Parathyroid adenoma (tissue), 2 donors: ENCODE measurements at regions not wholly inside any gene's neighbourhood (a gene's known extent, or its start where the extent isn't known, plus 50 kb on each side); places are given as distances from the start of the nearest gene placed in this dataset.

Experiments
- H2AFZ ChIP-seq: fragments of 300-600 bp; sonication (generic); one replicate; pipeline ENCODE4 v1.7.0; 2017; ENCODE audit warnings: antibody characterized with exemption, mild to moderate bottlenecking
- H3K27ac ChIP-seq: fragments of 300-600 bp; sonication (generic); one replicate; pipeline ENCODE4 v1.7.0; 2017
- H3K27me3 ChIP-seq: fragments of 300-600 bp; sonication (generic); one replicate; pipeline ENCODE4 v1.7.0; 2017; ENCODE audit warnings: low read length; ENCODE audit not compliant: control insufficient read depth, insufficient read depth
- H3K36me3 ChIP-seq: fragments of 300-600 bp; sonication (generic); one replicate; pipeline ENCODE4 v1.7.0; 2017; ENCODE audit warnings: low read length; ENCODE audit not compliant: control insufficient read depth, insufficient read depth
- H3K4me1 ChIP-seq: fragments of 300-600 bp; sonication (generic); one replicate; pipeline ENCODE4 v1.7.0; 2017; ENCODE audit warnings: control low read depth
- H3K4me2 ChIP-seq: fragments of 300-600 bp; sonication (generic); one replicate; pipeline ENCODE4 v1.7.0; 2017; ENCODE audit warnings: low read length
- H3K4me3 ChIP-seq: fragments of 300-600 bp; sonication (generic); one replicate; pipeline ENCODE4 v1.7.0; 2017; ENCODE audit warnings: low read depth, low read length
- H3K79me2 ChIP-seq: fragments of 300-600 bp; sonication (generic); one replicate; pipeline ENCODE4 v1.7.0; 2017; ENCODE audit warnings: control low read depth
- H3K9ac ChIP-seq: fragments of 300-600 bp; sonication (generic); one replicate; pipeline ENCODE4 v1.7.0; 2017; ENCODE audit warnings: mild to moderate bottlenecking
- H3K9me3 ChIP-seq: fragments of 300-600 bp; sonication (generic); one replicate; pipeline ENCODE4 v1.7.0; 2017; ENCODE audit warnings: low read length; ENCODE audit not compliant: control insufficient read depth
- TF ChIP-seq, protein P1 (sequence below): fragments of 300-600 bp; sonication (generic); IDR thresholded peaks from one replicate; pipeline ENCODE4 v1.7.0; 2017; ENCODE audit warnings: antibody characterized with exemption, mild to moderate bottlenecking
- donor health status: primary hyperparathyroidism.

DNA sequence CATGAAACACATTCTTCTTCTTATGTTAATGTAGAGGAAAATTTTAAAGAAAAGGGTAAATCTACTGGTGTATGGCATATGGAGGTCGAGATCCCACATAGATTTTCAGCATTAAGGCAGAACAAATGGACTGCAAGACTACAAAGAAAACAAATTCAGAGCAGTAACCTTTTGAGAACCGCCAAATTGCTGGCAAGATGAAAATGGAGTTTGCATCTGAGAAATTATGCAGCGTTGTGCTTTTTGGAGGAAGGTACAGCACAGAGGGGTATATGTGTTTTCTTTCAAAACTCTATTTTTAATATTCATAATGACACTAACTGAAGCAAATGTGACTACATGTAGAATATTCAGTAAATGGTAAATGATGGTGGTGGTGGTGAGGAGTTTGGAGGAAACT, 59.0 kb upstream of the PARD3B start:
- H3K9me3 ChIP-seq = no peaks in the 10 kb centered on the region
- no peak overlapping the region for H3K4me3 ChIP-seq
- H3K27ac ChIP-seq = no peak overlapping the region
- H3K4me2 ChIP-seq = no peak overlapping the region
- H3K36me3 ChIP-seq = no peaks in the 10 kb centered on the region
- H3K27me3 ChIP-seq = no peaks in the 10 kb centered on the region
- TF ChIP-seq, protein P1, sequence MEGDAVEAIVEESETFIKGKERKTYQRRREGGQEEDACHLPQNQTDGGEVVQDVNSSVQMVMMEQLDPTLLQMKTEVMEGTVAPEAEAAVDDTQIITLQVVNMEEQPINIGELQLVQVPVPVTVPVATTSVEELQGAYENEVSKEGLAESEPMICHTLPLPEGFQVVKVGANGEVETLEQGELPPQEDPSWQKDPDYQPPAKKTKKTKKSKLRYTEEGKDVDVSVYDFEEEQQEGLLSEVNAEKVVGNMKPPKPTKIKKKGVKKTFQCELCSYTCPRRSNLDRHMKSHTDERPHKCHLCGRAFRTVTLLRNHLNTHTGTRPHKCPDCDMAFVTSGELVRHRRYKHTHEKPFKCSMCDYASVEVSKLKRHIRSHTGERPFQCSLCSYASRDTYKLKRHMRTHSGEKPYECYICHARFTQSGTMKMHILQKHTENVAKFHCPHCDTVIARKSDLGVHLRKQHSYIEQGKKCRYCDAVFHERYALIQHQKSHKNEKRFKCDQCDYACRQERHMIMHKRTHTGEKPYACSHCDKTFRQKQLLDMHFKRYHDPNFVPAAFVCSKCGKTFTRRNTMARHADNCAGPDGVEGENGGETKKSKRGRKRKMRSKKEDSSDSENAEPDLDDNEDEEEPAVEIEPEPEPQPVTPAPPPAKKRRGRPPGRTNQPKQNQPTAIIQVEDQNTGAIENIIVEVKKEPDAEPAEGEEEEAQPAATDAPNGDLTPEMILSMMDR = no peak
- H2AFZ ChIP-seq = no peak overlapping the region
- peaks cover 30% of the 10 kb centered on the region for H3K4me1 ChIP-seq
- no peaks in the 10 kb centered on the region for H3K79me2 ChIP-seq
- no peak overlapping the region for H3K9ac ChIP-seq

DNA sequence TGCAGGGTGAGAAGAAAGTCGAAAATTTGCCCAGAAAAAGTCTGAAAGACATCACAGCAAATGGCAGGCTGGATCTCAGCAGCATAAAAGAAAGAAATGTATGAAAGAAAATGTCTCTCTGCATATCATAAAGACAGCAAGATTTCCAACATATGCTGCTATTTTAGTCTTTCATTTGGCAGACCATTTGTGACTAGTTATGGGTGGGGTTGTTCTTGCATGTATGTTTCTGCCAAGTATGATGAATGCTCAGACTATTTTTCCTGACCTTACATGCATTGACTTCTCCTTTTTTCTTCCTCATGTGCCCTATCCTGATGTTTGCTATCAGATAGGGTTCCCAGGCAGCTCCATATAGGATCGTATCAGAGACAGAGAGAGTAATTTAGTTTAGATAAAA, 58.5 kb upstream of the PARD3B start:
- Histone ChIP-seq H3K27me3 (no peaks in the 10 kb centered on the region), H3K9ac (no peak overlapping the region), H3K9me3 (no peaks in the 10 kb centered on the region), H2AFZ (no peak overlapping the region), H3K4me2 (no peak overlapping the region), H3K36me3 (no peaks in the 10 kb centered on the region), H3K27ac (no peak overlapping the region), H3K4me1 (peaks cover 33% of the 10 kb centered on the region), H3K4me3 (no peak overlapping the region), H3K79me2 (no peaks in the 10 kb centered on the region)
- TF ChIP-seq, protein P1 = no peak

DNA sequence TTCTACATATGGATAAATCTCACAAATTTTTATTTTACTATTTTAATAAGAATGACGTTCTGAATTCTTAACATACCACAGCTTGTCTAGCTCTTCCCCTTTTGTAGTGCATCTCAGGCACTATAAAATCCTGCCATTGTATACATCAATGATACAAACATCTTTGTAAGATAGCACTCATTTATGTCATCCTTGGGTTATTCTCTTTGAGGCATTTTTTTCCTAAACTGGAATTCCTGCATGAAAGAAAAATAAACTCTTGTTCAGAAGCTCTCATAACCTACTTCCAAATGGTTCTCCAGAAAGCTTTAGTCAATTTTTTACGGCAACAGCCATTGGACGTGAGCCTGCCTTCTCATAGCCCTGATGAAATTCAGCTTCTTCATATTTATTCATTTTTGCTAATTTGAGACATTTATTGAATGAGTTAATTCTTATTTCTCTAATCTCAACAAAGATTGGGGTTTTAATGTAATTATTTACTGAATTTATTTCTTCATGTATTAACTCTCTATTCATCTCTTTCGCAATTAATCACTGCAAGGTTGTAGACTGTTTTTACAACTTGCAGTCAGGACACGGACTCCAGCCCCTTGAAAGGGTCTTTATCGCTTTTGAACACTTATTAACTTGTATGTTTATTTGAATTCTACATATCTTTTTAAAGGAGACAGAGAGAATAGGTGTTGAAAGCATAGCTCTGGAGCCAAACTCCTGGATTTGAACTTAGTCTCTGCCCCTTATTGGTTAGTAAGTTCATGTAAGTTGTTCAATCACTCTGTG, 57.6 kb upstream of the PARD3B start:
- Histone ChIP-seq H3K36me3 (no peaks in the 10 kb centered on the region), H3K9me3 (no peaks in the 10 kb centered on the region), H3K27me3 (no peaks in the 10 kb centered on the region), H3K4me3 (no peak overlapping the region), H3K27ac (no peak overlapping the region), H3K9ac (no peak overlapping the region), H3K4me2 (no peak overlapping the region), H3K4me1 (peaks cover 34% of the 10 kb centered on the region), H2AFZ (no peak overlapping the region), H3K79me2 (no peaks in the 10 kb centered on the region)
- TF ChIP-seq, protein P1 = no peak

DNA sequence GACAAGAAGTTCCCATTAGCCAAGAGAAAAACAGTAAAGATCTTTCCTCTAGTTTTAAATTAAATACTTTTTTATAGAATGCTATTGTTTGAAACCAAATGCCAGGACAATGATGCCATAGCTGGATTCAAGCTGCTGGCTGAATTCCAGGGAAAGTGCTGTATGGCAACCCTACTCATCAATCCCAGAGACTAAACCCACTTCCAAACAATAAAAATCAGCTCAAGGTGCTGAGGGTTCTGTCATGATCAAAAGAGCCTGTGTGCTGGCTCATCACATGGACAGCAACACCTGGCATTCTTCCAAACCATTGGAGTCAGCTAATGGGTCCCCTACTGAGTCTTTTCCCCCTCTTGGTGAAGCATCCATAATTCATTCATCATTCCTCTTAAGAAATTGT, 53.7 kb upstream of the PARD3B start:
- Histone ChIP-seq H3K4me3 (no peak overlapping the region), H3K79me2 (no peaks in the 10 kb centered on the region), H3K27ac (no peak overlapping the region), H3K36me3 (no peaks in the 10 kb centered on the region), H3K27me3 (no peaks in the 10 kb centered on the region), H3K9me3 (no peaks in the 10 kb centered on the region), H3K4me1 (peaks cover 29% of the 10 kb centered on the region), H3K4me2 (no peak overlapping the region), H2AFZ (no peak overlapping the region), H3K9ac (no peak overlapping the region)
- TF ChIP-seq, protein P1 = no peak

DNA sequence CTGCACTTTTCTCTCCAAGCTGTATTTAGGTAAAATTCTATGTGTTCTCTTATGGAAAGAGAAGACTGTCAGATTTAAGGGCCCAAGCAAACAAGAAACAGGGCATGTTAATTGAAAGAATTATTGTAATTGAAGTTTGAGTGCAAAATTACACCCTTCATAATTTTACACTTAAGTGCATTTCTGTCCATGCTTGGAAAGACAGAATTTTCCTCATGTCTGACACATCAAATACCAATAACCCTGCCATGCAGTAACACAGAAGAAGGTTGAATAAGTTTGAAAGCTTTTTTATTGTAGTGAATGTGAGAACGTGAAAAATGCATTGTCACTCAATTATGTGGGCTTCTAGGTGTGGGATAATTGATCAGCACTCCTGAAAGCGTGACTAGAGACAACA, 52.9 kb upstream of the PARD3B start:
- Histone ChIP-seq H3K4me3 (no peak overlapping the region), H3K27me3 (no peaks in the 10 kb centered on the region), H3K27ac (no peak overlapping the region), H3K4me1 (peaks cover 29% of the 10 kb centered on the region), H3K79me2 (no peaks in the 10 kb centered on the region), H3K36me3 (no peaks in the 10 kb centered on the region), H3K4me2 (no peak overlapping the region), H3K9me3 (no peaks in the 10 kb centered on the region), H2AFZ (peak overlapping the region; percentile 21), H3K9ac (no peak overlapping the region)
- TF ChIP-seq, protein P1 = no peak
